ENCODE measurements at regions not wholly inside any gene's neighbourhood (a gene's known extent, or its start where the extent isn't known, plus 50 kb on each side); places are given as distances from the start of the nearest gene placed in this dataset.
"Not testable (repeated sequence)": the region's sequence is repeated elsewhere in the genome, so short reads cannot be mapped to it uniquely, and the experiment has no call there.

- Mint-ChIP-seq H3K36me3 (ENCODE audit: insufficient read depth, unreplicated experiment) (no peaks in the 10 kb centered on the region), H3K4me1 (ENCODE audit: insufficient read depth, unreplicated experiment) (no peaks in the 10 kb centered on the region), H3K27ac (ENCODE audit: low read depth, unreplicated experiment) (no peak overlapping the region), H3K4me3 (ENCODE audit: unreplicated experiment) (no peak overlapping the region), H3K9me3 (ENCODE audit: unreplicated experiment) (no peaks in the 10 kb centered on the region), H3K27me3 (ENCODE audit: insufficient read depth, unreplicated experiment) (no peaks in the 10 kb centered on the region)
- ChIA-PET CTCF (no interaction called here), POLR2A (no interaction called here)
- DNase-seq (ENCODE audit: unreplicated experiment): no peak
- BruUV-seq (replicated peaks): no TSS peak
- intact Hi-C loops (cut with micrococcal nuclease): no loop called here
- no peak for TF ChIP-seq CTCF (IDR thresholded peaks at IDR 0.05; ENCODE audit: unreplicated experiment)
These were observed 682.2 kb upstream of the BCHE start for GRCh38 chr3:166519443-166519842.

- no peak for DNase-seq (ENCODE audit: unreplicated experiment)
- Mint-ChIP-seq H3K27me3 (ENCODE audit: insufficient read depth, unreplicated experiment) (no peaks in the 10 kb centered on the region), H3K4me1 (ENCODE audit: insufficient read depth, unreplicated experiment) (no peaks in the 10 kb centered on the region), H3K4me3 (ENCODE audit: unreplicated experiment) (no peak overlapping the region), H3K9me3 (ENCODE audit: unreplicated experiment) (peaks cover 7% of the 10 kb centered on the region), H3K27ac (ENCODE audit: low read depth, unreplicated experiment) (no peak overlapping the region), H3K36me3 (ENCODE audit: insufficient read depth, unreplicated experiment) (no peaks in the 10 kb centered on the region)
- POLR2A ChIA-PET: no interaction called here
- CTCF ChIA-PET: interaction anchor here (0.7 to 0.8 kb wide), 2 partner anchors 9 to 460 kb away, joined by 3 to 5 read pairs; no protein-coding TSS in a partner anchor
- no TSS peak for BruUV-seq (replicated peaks)
- intact Hi-C loops (cut with micrococcal nuclease): no loop called here
- TF ChIP-seq CTCF (IDR thresholded peaks at IDR 0.05; ENCODE audit: unreplicated experiment): no peak
These were observed 680.8 kb upstream of the BCHE start for GRCh38 chr3:166518040-166518439.

GRCh38 chr3:166510382-166510781 lies 673.2 kb upstream of the BCHE start:
- Mint-ChIP-seq H3K27ac (ENCODE audit: low read depth, unreplicated experiment) (no peak overlapping the region), H3K27me3 (ENCODE audit: insufficient read depth, unreplicated experiment) (no peaks in the 10 kb centered on the region), H3K4me3 (ENCODE audit: unreplicated experiment) (no peak overlapping the region), H3K4me1 (ENCODE audit: insufficient read depth, unreplicated experiment) (no peaks in the 10 kb centered on the region), H3K9me3 (ENCODE audit: unreplicated experiment) (peaks cover 16% of the 10 kb centered on the region), H3K36me3 (ENCODE audit: insufficient read depth, unreplicated experiment) (no peaks in the 10 kb centered on the region)
- no TSS peak for BruUV-seq (replicated peaks)
- TF ChIP-seq CTCF (IDR thresholded peaks at IDR 0.05; ENCODE audit: unreplicated experiment): no peak
- DNase-seq (ENCODE audit: unreplicated experiment): no peak
- ChIA-PET POLR2A (no interaction called here), CTCF (no interaction called here)
- intact Hi-C loops (cut with micrococcal nuclease): no loop called here

DNA sequence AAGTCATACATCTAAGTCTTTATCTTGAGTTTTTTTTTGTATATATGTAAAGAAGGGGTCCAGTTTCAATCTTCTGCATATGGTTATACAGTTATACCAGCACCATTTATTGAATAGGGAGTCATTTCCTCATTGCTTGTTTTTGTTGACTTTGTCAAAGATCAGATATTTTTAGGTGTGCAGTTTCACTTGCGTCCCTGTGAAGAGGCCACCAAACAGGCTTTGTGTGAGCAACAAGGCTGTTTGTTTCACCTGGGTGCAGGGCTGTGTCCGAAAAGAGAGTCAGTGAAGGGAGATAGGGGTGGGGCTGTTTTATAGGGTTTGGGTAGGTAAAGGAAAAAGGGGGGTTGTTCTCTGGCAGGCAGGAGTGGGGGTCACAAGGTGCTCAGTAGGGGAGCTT lies 663.2 kb upstream of the BCHE start:
- BruUV-seq (replicated peaks): not testable (repeated sequence)

DNA sequence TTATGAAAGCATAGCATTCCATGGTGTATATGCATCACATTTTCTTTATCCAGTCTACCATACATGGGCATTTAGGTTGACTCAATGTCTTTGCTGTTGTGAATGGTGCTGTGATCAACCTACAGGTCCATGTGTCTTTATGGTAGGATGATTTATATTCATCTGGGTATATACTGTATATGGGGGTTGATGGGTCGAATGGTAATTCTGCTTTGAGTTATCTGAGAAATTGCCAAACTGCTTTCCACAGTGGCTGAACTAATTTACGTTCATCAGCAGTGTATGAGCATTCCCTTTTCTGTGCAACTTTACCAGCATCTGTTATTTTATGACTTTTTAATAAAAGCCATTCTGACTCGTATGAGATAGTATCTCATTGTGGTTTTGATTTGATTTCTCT lies 662.4 kb upstream of the BCHE start:
- no peak for DNase-seq (ENCODE audit: unreplicated experiment)
- BruUV-seq (replicated peaks): no TSS peak
- TF ChIP-seq CTCF (IDR thresholded peaks at IDR 0.05; ENCODE audit: unreplicated experiment): no peak
- H3K4me1 Mint-ChIP-seq (ENCODE audit: insufficient read depth, unreplicated experiment): no peaks in the 10 kb centered on the region
- intact Hi-C loops (cut with micrococcal nuclease): no loop called here
- peaks cover 10% of the 10 kb centered on the region for H3K9me3 Mint-ChIP-seq (ENCODE audit: unreplicated experiment)
- H3K36me3 Mint-ChIP-seq (ENCODE audit: insufficient read depth, unreplicated experiment): no peaks in the 10 kb centered on the region
- H3K4me3 Mint-ChIP-seq (ENCODE audit: unreplicated experiment): no peak overlapping the region
- POLR2A ChIA-PET: interaction anchor here (0.7 kb wide), 1 partner anchor 1327 kb away, joined by 3 read pairs; no protein-coding TSS in a partner anchor
- CTCF ChIA-PET: interaction anchor here (0.7 kb wide), 2 partner anchors 620 to 933 kb away, joined by 3 to 6 read pairs; no protein-coding TSS in a partner anchor
- no peaks in the 10 kb centered on the region for H3K27me3 Mint-ChIP-seq (ENCODE audit: insufficient read depth, unreplicated experiment)
- no peak overlapping the region for H3K27ac Mint-ChIP-seq (ENCODE audit: low read depth, unreplicated experiment)

More for the DNA sequence above, 663.2 kb upstream of the BCHE start:
- H3K27me3 Mint-ChIP-seq (ENCODE audit: insufficient read depth, unreplicated experiment); POLR2A ChIA-PET; H3K27ac Mint-ChIP-seq (ENCODE audit: low read depth, unreplicated experiment); H3K4me3 Mint-ChIP-seq (ENCODE audit: unreplicated experiment); H3K4me1 Mint-ChIP-seq (ENCODE audit: insufficient read depth, unreplicated experiment); DNase-seq (ENCODE audit: unreplicated experiment); H3K36me3 Mint-ChIP-seq (ENCODE audit: insufficient read depth, unreplicated experiment); intact Hi-C loops (cut with micrococcal nuclease): not testable (repeated sequence)
- CTCF ChIA-PET: interaction anchor here (0.7 kb wide), 2 partner anchors 619 to 934 kb away, joined by 3 to 6 read pairs; no protein-coding TSS in a partner anchor
- peaks cover 18% of the 10 kb centered on the region for H3K9me3 Mint-ChIP-seq (ENCODE audit: unreplicated experiment)
